ENCODE measurements at regions not wholly inside any gene's neighbourhood (a gene's known extent, or its start where the extent isn't known, plus 50 kb on each side); places are given as distances from the start of the nearest gene placed in this dataset.

DNA sequence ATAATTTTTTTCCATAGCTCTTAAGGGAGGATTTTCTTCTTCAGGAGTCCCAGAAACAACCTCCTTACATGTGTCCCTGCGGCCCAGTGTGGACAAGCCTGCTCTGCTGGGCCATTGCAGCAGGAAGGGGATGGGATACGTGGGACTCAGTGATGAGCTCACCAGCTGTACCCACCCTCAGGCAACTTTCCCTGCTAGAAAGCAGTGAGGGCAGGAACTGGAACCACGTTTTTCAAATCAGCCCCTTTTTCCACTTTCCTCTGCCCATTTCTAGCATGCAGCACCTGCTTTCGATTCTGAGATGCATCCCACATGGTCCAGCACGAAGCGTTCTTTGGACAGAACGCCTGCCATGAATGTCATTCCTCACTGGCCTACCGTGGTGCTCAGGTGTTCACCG, 232.7 kb downstream of the KLF6 start:
- Mint-ChIP-seq H3K27me3 (no peaks in the 10 kb centered on the region), H3K27ac (no peak overlapping the region), H3K36me3 (no peaks in the 10 kb centered on the region), H3K9me3 (ENCODE audit: low read depth) (no peaks in the 10 kb centered on the region), H3K4me3 (no peak overlapping the region), H3K4me1 (ENCODE audit: low read depth) (peaks cover 11% of the 10 kb centered on the region)

GRCh38 chr10:3551761-3552160, 233.2 kb downstream of the KLF6 start:
- peaks cover 11% of the 10 kb centered on the region for H3K4me1 Mint-ChIP-seq (ENCODE audit: low read depth)
- no peaks in the 10 kb centered on the region for H3K36me3 Mint-ChIP-seq
- H3K9me3 Mint-ChIP-seq (ENCODE audit: low read depth): no peaks in the 10 kb centered on the region
- no peak overlapping the region for H3K4me3 Mint-ChIP-seq
- H3K27ac Mint-ChIP-seq: no peak overlapping the region
- H3K27me3 Mint-ChIP-seq: no peaks in the 10 kb centered on the region

DNA sequence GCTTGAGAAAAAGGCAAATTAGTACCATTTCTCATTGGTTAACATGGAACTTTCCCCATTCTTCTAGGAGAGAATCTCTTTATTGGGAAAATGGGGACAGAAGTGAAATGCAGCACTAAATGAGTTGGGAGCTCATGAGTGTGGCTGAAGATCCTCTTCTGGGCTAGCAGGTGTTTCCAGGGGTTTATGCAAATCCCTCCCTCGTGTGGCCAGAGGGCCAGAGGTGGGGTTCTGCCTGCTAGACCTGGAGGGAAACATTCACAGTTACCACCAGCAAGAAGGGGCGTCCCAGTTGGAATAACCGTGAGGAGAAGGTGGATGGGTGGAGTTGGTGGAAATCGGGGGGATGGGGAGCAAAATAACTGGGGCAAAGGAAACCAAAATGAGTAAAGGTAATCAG, 235.9 kb downstream of the KLF6 start:
- H3K4me3 Mint-ChIP-seq: no peak overlapping the region

DNA sequence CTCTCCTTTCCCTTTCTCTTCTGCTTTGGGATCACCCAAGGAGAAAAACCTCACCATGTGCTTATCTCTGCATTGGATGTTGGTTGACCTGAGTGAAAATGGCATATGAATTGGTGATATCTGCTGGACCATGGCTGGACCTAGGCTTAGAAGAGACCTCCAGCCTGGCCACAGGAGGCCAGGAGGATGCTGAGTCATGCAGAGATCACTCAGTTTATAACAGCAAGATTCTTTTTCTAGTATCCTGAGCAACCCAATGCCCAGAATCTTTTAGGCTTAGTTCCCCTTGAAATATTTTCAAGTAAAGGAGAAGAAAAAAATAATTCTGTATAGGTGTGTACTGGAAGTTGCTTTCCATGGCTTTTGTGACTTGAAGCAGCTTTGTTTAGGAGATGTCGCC, 236.3 kb downstream of the KLF6 start:
- H3K4me3 Mint-ChIP-seq: no peak overlapping the region
- no peaks in the 10 kb centered on the region for H3K36me3 Mint-ChIP-seq
- no peaks in the 10 kb centered on the region for H3K27me3 Mint-ChIP-seq
- H3K27ac Mint-ChIP-seq: no peak overlapping the region
- H3K4me1 Mint-ChIP-seq (ENCODE audit: low read depth): no peaks in the 10 kb centered on the region
- H3K9me3 Mint-ChIP-seq (ENCODE audit: low read depth): no peaks in the 10 kb centered on the region

More for the DNA sequence above, 235.9 kb downstream of the KLF6 start:
- H3K36me3 Mint-ChIP-seq: no peaks in the 10 kb centered on the region
- no peaks in the 10 kb centered on the region for H3K9me3 Mint-ChIP-seq (ENCODE audit: low read depth)
- H3K4me1 Mint-ChIP-seq (ENCODE audit: low read depth): peaks cover 2% of the 10 kb centered on the region
- H3K27ac Mint-ChIP-seq: no peak overlapping the region
- H3K27me3 Mint-ChIP-seq: no peaks in the 10 kb centered on the region

GRCh38 chr10:3548076-3548475, 236.9 kb downstream of the KLF6 start:
- Mint-ChIP-seq H3K27me3 (no peaks in the 10 kb centered on the region), H3K4me3 (no peak overlapping the region), H3K4me1 (ENCODE audit: low read depth) (no peaks in the 10 kb centered on the region)

DNA sequence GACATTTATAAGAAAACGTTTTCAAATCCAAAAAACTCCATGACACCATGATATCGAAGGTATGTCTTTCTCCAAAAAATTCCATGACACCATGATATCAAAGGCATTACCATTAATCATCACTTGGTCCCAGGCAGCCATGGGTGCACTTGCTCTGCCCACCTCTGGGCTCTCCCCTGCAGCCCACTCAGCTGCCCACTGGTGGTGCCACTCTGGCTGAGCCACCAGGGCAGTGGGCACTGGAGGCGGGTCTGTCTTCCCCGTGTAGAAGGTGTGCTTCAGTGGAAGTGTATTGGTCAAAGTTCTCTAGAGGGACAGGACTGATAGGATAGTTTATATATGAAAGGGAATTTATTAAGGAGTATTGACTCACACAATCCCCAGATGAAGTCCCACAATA, 240.4 kb downstream of the KLF6 start:
- Mint-ChIP-seq H3K27me3 (no peaks in the 10 kb centered on the region), H3K4me1 (ENCODE audit: low read depth) (no peaks in the 10 kb centered on the region), H3K27ac (no peak overlapping the region), H3K36me3 (no peaks in the 10 kb centered on the region), H3K4me3 (no peak overlapping the region), H3K9me3 (ENCODE audit: low read depth) (no peaks in the 10 kb centered on the region)

More at GRCh38 chr10:3548076-3548475, 236.9 kb downstream of the KLF6 start:
- Mint-ChIP-seq H3K36me3 (no peaks in the 10 kb centered on the region), H3K9me3 (ENCODE audit: low read depth) (no peaks in the 10 kb centered on the region), H3K27ac (no peak overlapping the region)

DNA sequence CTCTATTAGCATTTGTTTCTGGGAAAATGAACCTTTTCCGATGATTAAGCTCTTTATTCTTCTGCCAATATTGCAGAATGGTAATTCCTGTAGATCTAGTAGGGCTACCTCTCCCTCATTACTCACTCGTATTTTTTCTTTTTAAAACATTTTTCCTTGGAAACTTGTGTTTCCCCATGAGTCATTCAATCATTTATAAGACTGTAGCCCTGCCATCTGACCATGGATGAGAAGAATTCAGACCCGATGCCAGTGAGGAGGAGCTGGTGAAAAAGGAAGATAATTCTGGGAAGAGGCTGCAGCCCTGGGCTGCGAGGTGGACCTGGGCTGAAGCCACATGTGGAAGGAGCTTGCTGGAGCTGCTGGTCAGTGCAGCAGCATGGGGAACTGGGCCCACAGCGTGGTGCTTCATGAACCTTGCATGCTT, 242.8 kb downstream of the KLF6 start:
- Mint-ChIP-seq H3K27me3 (no peaks in the 10 kb centered on the region), H3K4me3 (no peak overlapping the region), H3K9me3 (ENCODE audit: low read depth) (no peaks in the 10 kb centered on the region), H3K36me3 (no peaks in the 10 kb centered on the region), H3K27ac (no peak overlapping the region), H3K4me1 (ENCODE audit: low read depth) (no peaks in the 10 kb centered on the region)

- H3K9me3 Mint-ChIP-seq (ENCODE audit: low read depth): no peaks in the 10 kb centered on the region
- no peak overlapping the region for H3K4me3 Mint-ChIP-seq
- no peaks in the 10 kb centered on the region for H3K4me1 Mint-ChIP-seq (ENCODE audit: low read depth)
- H3K27me3 Mint-ChIP-seq: no peaks in the 10 kb centered on the region
- no peak overlapping the region for H3K27ac Mint-ChIP-seq
- H3K36me3 Mint-ChIP-seq: no peaks in the 10 kb centered on the region
Measured at GRCh38 chr10:3539696-3540383, 245.2 kb downstream of the KLF6 start.

- Mint-ChIP-seq H3K36me3 (no peaks in the 10 kb centered on the region), H3K4me1 (ENCODE audit: low read depth) (no peaks in the 10 kb centered on the region), H3K27me3 (no peaks in the 10 kb centered on the region), H3K4me3 (no peak overlapping the region), H3K9me3 (ENCODE audit: low read depth) (no peaks in the 10 kb centered on the region), H3K27ac (peak overlapping the region; percentile 41)
Measured at GRCh38 chr10:3538656-3539531, 246.1 kb downstream of the KLF6 start.

- no peaks in the 10 kb centered on the region for H3K27me3 Mint-ChIP-seq
- H3K4me3 Mint-ChIP-seq: no peak overlapping the region
- H3K27ac Mint-ChIP-seq: no peak overlapping the region
- H3K36me3 Mint-ChIP-seq: no peaks in the 10 kb centered on the region
- H3K4me1 Mint-ChIP-seq (ENCODE audit: low read depth): no peaks in the 10 kb centered on the region
- H3K9me3 Mint-ChIP-seq (ENCODE audit: low read depth): no peaks in the 10 kb centered on the region
Measured at GRCh38 chr10:3538291-3538655, 246.7 kb downstream of the KLF6 start.

GRCh38 chr10:3537518-3537917, 247.5 kb downstream of the KLF6 start:
- Mint-ChIP-seq H3K36me3 (no peaks in the 10 kb centered on the region), H3K9me3 (ENCODE audit: low read depth) (no peaks in the 10 kb centered on the region), H3K4me3 (no peak overlapping the region), H3K27me3 (no peaks in the 10 kb centered on the region), H3K4me1 (ENCODE audit: low read depth) (no peaks in the 10 kb centered on the region), H3K27ac (no peak overlapping the region)

- no peak overlapping the region for H3K4me3 Mint-ChIP-seq
- no peaks in the 10 kb centered on the region for H3K4me1 Mint-ChIP-seq (ENCODE audit: low read depth)
- no peaks in the 10 kb centered on the region for H3K36me3 Mint-ChIP-seq
- no peak overlapping the region for H3K27ac Mint-ChIP-seq
- H3K27me3 Mint-ChIP-seq: no peaks in the 10 kb centered on the region
- no peaks in the 10 kb centered on the region for H3K9me3 Mint-ChIP-seq (ENCODE audit: low read depth)
Measured at GRCh38 chr10:3535001-3535400, 250.0 kb downstream of the KLF6 start.

- no peak overlapping the region for H3K27ac Mint-ChIP-seq
- no peaks in the 10 kb centered on the region for H3K27me3 Mint-ChIP-seq
- no peaks in the 10 kb centered on the region for H3K4me1 Mint-ChIP-seq (ENCODE audit: low read depth)
- H3K9me3 Mint-ChIP-seq (ENCODE audit: low read depth): no peaks in the 10 kb centered on the region
- H3K36me3 Mint-ChIP-seq: no peaks in the 10 kb centered on the region
- H3K4me3 Mint-ChIP-seq: no peak overlapping the region
Measured at GRCh38 chr10:3534433-3534832, 250.6 kb downstream of the KLF6 start.

DNA sequence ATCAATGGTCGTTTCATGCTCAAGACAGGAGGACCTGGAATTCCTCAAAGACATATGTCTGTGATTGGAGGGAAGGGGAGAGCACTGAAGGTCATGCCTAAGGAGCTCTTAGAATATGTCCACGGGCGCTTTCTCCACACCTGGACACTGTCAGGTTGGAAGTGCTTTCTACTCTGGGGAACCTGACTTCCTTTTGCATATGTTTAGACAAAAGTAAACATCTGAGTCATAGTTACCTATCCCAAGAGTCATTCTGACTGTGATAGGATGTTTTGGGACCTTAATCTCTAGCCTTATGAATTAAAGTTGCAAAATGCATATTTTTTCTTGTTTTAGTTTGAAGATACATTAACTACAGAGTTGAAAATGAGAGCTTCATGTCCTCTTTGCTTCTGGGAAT, 251.7 kb downstream of the KLF6 start:
- Mint-ChIP-seq H3K36me3 (no peaks in the 10 kb centered on the region), H3K27me3 (no peaks in the 10 kb centered on the region), H3K27ac (no peak overlapping the region), H3K4me3 (no peak overlapping the region), H3K9me3 (ENCODE audit: low read depth) (no peaks in the 10 kb centered on the region), H3K4me1 (ENCODE audit: low read depth) (no peaks in the 10 kb centered on the region)

DNA sequence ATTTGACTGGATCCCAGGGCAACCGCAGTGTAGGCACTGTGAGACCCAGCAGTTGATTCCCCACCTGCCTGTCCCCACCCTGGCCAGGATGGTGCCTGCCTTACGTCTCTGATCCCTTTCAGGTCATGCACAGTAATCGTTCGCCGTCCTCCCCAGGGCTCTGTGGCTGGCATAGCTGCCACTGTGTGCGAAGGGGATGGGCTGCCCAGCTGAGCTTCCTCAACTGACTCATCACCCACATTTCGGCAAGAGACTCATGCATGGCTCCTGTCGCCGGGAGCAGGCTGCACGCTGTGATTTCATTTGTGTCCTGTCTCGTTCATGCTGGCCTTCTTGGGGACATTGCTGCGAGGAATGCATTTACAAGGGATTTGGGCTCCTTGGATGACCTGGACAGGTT, 252.4 kb downstream of the KLF6 start:
- Mint-ChIP-seq H3K4me3 (no peak overlapping the region), H3K27me3 (no peaks in the 10 kb centered on the region), H3K36me3 (no peaks in the 10 kb centered on the region), H3K9me3 (ENCODE audit: low read depth) (no peaks in the 10 kb centered on the region), H3K27ac (no peak overlapping the region), H3K4me1 (ENCODE audit: low read depth) (no peaks in the 10 kb centered on the region)

All from activated naive CD8-positive, alpha-beta T cell (primary cell).